Caki2 (cell line): ENCODE measurements at regions not wholly inside any gene's neighbourhood (a gene's known extent, or its start where the extent isn't known, plus 50 kb on each side); places are given as distances from the start of the nearest gene placed in this dataset.

Experiments used
- DNase-seq: peaks from one replicate; pipeline ENCODE4 v3.0.0-alpha.2; 2015; ENCODE audit warnings: low read depth
- in situ Hi-C: cut with HindIII; loops from 2 replicates; pipeline ENCODE4 v1.10.0; 2016; ENCODE audit warnings: low sequenced_read_pairs, low pct_unique_long_range_greater_than_20kb, mixed read lengths

DNA sequence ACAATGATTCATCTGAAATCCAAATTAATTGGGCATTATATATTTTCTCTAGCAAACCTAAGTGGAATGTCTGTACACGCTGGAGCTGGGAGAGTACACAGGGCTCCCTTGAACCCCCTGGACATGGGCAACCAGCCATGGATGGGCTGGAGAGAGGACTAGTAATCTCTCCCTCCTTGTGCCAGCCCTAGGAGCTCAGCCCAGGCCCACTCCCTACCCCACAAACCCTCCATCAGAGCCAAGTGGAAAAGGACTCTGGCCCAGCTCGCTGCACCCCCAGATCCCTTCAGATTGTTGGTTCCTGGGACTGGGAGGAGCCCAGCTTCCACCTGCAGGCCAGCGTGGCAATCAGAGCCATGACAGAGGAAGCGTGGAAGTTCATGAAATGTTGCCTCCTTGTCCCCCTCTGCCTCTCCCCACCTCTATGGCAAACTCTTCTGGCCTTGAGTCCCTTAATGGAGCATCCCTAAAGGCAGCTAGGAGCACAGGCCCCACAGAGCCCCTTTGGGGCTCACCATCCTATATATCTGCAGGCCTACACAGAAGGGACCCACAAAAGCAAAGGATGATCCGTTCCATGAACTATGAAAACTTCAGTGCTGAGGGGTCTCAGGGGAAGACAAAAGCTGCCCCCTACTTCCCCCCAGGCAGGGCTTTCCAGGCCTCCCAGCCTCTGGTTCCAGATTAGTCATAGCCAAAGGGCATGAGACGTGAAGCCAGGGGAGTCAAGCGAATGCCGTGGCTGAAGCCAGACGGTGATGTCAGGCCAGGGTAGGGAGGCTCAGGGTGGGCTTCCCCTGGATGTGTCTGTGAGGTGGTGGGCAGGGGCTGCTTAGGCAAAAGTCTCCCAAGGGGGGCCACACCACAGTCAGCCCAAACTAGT is 126.4 kb upstream of the MAFB start:
- in situ Hi-C loops: no loop called here

DNA sequence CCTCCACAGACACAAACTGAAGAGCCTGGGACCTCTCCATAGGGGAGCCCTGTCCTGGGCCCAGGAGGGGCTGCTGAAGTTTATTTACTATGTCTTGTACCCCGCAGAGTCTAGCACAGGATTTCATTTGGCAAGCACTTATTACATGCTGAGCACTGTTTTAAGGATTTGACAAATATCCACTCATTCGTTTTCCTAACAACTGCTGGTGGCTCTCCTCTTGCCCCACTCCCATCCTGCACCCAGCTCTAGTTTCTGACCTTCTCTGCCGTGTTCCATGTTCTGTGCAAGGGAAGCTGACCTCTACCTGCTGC is 127.0 kb upstream of the MAFB start:
- DNase-seq: no peak
- in situ Hi-C loops: no loop called here

More for the DNA sequence above, 126.4 kb upstream of the MAFB start:
- no peak for DNase-seq

DNA sequence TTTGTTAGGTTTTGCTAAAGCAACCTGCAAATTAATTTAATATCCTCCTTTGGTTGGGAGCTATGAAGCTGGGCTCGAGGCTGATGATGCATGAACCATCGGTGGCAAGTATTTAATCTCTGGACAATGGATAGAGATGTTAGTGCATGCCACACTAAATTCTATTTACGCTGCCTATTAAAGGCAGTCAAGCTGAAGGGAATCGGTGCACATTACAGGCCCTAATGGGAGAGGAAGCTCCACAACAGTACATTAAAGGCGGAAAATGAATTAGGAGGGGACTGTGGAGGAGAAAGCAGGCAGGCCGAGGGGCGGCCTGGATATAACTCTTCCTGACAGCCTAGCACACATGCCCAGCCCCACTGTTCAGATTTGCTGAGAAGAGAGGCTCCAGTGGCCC is 132.4 kb upstream of the MAFB start:
- in situ Hi-C loops: no loop called here
- DNase-seq: no peak

DNA sequence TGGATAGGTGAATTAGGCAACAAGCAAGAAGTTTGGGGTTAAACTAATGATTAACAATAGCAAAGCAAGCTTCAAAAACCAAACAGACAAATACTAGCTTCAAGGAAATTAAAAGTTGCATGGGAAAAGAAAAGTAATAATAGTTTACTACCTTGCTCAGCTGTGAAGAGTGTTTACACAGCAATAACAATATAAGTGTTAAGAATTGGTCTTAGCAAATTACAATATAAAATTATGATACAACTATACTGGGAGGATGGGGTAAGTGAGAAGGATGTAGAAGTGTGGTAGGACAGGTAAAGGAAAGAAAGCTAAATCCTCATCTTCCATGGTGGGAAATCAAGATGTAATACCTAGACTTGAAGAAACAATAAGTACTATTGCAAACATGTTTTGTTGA is 137.7 kb upstream of the MAFB start:
- in situ Hi-C loops: no loop called here
- no peak for DNase-seq

DNA sequence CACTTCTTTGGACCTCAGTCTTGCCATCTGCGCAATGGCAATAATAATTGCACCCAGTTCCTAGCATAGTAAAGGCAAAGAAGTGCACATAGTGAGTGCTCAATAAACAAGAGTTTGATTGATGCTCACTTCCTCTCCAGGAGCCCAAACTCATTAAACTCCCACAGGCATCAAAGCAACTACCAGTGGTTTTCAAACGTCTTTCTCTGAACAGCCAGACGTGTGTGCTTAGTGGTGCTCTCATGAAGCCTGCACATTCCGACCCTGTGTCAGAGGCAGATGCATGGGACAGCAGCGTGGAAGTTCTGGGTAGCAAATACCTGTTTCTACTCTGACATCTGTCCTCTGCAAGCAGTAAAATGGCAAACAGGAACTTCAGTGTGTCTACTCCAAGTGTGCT is 146.3 kb upstream of the MAFB start:
- in situ Hi-C loops: no loop called here
- DNase-seq: no peak

DNA sequence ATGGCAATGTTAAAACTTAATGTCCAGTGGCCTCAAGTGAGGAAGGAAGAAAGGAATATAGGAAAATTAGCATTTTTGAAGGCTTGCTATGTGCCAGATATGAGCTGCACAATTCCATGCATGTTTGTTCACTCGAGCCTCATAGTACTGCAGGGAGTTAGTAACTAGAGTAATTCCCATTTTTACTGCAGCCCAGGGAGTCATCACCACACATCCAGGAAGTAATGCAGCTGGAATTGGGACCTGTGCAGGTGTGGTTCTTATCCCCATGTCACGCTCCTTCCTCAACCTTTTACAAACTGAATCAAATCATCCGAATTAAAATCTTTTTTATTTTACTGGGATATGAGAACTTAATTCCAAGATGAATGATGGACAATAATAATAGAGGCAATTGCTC is 149.5 kb upstream of the MAFB start:
- DNase-seq: no peak
- in situ Hi-C loops: no loop called here

DNA sequence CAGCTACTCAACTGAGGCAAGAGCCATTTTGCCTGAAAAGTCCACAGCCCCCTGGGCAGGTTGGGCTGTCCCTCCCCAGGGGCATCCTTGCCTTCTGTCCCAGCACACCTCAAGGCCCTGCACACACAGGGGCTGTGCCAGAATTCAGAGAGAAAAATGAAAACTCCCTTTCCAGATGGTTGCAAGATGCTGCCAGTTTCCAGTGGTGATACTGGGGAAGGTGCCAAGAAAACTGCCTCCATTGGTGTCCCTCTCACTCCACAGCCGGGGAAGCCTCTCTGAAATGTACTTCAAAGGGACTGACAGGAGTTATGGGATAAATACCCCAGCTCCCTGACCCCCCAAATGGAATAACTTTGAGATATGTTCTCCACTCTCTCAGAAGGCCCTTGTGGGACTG is 154.2 kb upstream of the MAFB start:
- in situ Hi-C loops: no loop called here
- DNase-seq: no peak

DNA sequence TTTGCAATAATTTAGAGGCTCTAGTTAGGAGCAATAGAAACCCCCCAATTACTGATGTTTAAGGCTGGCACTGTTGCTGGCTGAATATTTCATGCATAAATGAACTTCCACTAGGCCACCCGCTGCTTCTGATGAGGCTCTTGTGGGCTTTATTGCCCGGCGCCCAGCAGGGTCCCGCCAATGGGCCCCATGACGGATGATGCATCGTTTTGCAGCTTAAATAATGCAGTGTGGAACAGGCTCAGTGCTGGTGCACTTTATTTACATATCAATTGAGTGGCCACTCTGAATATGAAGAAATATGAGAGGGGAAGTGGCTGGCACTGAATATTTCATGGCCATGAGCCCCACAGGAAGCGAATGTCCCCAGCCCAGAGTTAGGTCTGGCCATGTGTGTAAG is 155.3 kb upstream of the MAFB start:
- DNase-seq: no peak
- in situ Hi-C loops: no loop called here

DNA sequence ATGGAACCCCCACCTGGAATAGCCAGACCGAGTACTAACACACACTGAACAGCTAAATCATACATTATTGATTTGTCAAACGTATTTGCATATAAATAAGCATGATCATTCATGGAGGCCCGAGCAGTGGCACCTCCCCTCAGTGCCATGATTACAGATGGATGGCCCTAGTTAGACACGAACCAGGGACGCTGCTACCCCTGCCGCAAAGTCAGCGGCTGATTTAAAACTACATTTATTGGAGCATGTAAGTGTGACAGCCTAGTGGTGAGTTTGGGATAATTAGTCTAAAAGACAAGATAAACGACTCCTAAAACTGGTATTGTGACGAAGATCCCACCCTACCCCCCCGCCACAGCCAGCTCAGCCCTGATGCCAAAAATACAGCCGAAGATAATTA is 159.1 kb upstream of the MAFB start:
- DNase-seq: no peak
- in situ Hi-C loops: no loop called here

DNA sequence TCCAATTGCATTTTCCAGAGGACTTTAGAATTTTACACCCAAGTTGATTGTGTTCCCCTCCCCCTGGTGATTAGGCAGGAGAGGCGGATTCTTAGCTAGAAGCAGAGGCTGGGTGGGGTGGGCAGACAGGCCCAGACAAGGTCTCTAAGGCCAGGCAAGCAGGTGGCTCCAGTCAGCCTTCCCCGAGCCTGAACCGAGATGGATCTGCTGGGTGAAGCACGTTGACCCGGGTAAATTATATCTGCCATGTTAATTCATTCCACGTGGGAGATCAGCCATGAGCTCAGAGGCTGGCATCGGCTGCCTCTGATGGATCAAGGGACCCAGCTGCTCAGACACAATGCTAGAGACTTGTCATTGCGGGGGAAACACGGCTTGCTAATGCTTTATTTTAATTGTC is 159.5 kb upstream of the MAFB start:
- in situ Hi-C loops: no loop called here
- DNase-seq: no peak

DNA sequence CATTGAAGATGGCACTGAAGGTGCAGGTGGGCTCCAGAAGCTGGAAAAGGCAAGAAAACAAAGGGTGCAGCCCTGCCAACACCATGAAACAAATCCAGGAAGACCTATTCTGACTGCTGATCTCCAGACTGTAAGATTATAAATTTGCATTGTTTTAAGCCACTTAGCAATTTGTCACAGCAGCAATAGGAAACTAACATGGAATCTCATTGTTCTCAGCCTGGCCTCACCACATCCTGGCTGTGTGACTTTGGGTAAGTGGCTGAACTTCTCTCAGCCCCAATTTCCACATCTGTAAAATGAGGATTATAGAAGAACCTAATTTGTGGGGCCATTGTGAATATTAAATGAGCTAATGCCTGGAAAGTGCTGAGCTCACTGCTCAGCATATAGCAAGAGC is 160.4 kb upstream of the MAFB start:
- in situ Hi-C loops: no loop called here
- no peak for DNase-seq

DNA sequence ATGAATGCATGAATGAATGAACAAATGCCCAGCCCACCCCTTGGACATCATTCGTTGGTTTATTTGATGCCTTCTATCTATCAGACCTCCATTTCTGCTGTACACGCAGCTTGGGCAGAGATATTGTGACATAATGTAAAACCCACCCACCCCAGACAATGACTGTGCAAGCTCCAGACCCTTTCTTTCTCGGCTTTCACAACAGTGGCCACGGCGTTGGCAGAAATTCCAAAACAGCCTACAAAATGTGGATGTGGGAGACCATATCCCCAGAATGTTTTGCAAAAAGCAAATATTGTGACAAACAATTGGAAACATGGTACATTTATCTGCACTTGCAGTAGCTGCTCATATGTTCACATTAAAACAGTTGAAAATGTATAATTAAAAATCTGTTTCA is 162.0 kb upstream of the MAFB start:
- no peak for DNase-seq

DNA sequence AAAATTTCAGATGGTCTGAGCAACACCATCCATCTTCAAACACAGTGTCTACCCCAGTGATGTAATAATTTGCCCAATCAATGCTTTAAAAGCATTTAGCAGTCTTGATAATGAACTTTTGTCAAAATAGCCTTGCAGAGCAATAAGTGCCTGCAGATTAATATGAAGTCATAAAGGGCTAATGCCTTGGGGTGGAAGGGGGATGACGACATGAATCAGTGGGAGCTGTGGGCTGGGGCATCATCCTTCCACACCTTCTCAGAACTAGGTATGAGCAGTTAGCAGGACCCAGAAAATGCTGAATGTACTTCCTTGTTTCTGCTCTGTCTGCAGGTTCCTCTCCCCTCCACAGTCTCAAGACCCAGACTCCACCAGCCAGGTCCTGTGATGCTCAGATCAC is 166.2 kb upstream of the MAFB start:
- in situ Hi-C loops: no loop called here
- DNase-seq: no peak

More for the DNA sequence above, 162.0 kb upstream of the MAFB start:
- in situ Hi-C loops: no loop called here

DNA sequence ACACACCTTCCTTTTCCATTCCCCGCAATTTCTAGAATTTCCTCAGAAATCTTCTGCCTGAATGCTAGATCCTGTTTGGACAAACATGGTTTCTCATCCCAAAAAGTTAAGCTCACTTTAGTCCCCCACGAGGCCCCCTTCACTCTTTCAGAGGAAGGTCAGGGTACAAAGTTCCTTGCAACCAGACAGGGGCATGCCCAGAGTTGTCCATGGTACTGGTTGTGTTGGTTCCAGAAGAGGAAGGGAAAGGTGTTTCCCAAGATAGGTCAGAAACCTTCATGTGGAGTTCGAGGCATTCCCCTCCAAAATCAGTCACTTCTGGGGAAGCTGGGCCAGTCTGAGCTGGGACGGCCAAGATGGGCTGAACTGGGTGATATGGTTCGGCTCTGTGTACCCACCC is 167.6 kb upstream of the MAFB start:
- no peak for DNase-seq

DNA sequence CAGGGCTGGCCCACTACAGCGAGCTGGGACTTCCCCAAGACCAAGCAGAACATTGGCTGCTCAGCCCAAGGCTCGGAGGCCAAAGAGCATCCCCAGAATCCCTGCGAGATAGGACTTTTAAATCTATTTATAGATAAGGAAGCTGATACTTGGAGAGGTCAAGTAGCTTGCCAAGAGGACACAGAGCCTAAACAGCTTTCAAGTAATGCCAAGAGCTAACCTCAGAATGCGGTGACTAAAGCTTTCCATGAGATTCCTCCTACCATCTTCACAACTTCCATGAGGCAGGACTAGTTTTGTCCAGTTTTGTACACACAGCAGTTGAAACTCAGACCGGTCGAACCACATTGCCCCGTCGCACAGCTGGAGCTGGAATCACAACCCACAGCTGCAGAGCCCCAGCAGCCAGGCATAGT is 168.1 kb upstream of the TOP1 start:
- no peak for DNase-seq
- in situ Hi-C loops: no loop called here

More for the DNA sequence above, 167.6 kb upstream of the MAFB start:
- in situ Hi-C loops: no loop called here

DNA sequence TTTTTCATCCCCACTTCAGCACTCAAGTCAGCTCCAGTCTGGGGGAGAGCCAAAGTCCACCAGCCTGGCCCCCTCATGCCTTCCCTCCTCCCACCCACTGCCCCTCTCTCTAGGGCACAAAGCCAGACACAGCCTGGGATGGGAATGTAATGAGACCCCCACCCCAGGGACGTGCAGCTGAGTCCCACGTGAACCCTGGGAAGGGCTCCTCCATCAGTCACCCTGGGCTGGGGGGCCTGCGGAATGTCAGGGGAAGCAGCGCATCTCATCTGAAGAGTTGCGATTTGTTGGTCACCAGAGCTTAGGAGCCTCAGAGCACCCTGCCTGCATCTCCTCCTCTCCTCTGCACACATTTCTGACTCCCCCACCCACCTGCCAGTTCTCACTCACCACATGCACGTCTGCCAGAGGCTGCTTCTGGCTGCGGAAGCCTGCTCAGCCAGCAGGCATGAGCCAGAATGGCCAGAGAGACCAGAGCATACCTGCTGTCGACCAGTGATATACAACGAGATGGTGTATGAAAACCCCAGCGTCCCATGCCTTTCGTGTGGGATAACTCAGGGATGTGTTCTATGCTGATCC is 167.1 kb upstream of the TOP1 start:
- DNase-seq: no peak
- in situ Hi-C loops: no loop called here

DNA sequence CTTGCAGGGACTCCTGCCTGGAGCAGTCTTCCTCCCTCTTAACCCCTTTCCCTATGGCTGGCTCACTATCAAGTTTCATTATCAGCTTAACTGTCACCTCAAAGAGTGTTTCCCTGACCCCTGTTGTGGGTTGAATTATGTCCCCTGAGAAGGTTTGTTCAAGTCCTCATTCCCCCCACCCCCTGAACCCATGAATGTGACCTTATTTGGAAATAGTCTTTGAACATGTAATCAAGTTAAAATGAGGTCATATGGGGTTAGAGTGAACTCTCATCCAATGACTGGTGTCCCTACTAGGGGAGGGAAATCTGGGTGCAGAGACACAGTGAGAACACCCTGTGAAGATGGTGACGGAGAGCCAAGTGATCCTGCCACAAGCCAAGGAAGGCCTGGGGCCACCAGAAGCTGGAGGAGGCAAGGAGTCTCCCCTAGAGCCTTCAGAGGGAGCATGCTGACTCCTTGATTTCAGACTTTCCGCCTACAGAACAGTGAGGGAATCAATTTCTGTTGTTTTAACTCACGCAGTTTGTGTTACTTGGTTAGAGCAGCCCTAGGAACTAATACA is 165.2 kb upstream of the TOP1 start:
- no peak for DNase-seq
- in situ Hi-C loops: no loop called here

DNA sequence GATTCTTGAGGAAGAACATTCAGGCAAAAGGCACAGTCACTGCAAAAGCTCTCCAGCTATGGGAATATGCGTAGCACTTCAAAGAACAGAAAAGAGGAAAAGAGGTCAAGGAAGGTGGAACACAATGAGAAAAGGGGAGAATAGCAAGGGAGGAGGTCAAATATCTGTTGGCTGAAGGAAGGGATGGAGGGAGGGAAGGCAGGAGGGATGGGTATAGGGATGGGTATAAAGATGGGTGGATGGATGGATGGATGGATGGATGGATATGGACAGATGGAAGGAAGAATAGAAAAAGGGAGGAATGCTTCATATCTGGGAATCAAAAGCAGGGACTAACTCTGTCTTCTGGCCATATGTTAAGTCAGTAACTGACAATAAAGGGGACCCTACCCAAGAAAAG is 164.2 kb upstream of the TOP1 start:
- no peak for DNase-seq
- in situ Hi-C loops: no loop called here

DNA sequence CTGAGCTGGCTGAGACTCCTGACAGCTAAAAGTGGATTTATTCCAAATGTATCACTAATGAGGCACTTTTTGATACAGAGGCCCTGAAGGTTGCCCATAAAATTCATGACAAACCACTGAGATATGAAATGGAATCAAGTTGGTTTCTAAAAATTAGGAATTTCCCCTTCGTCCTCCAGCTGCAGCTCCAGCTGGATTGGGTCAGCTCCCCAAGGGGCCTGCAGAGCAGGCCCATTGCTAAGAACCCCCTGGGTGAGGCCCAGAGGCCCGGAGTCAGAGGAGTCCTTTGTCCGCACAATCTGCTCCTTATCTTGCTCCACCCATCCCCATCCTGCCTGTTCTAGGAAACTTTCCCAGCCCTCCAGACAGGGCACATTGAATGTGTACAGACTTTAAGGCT is 163.5 kb upstream of the TOP1 start:
- in situ Hi-C loops: no loop called here

DNA sequence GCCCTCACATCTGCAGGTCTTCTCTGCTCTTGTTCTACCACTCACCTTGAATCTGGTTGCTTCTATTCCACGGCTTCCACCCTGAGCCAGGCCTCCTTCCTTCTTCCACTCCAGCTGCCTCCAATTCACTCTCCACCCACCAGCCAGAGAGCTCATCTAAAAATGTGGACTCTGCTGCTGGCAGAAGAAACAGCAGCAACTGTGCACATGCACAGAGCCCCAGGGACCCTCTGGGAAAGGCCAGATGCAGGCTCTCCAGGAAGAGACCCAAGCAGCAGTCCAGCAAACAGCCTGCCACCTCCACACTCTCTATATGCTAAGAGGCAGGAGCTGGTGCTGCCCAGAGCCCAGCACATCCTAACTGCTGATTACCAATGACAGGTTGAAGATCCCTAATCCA is 162.6 kb upstream of the TOP1 start:
- no peak for DNase-seq
- in situ Hi-C loops: no loop called here

More for the DNA sequence above, 163.5 kb upstream of the TOP1 start:
- DNase-seq: no peak
